ENCODE measurements at regions not wholly inside any gene's neighbourhood (a gene's known extent, or its start where the extent isn't known, plus 50 kb on each side); places are given as distances from the start of the nearest gene placed in this dataset.
"Not testable (repeated sequence)": the region's sequence is repeated elsewhere in the genome, so short reads cannot be mapped to it uniquely, and the experiment has no call there.

GRCh38 chr20:53792946-53793536 is 199.4 kb upstream of the ZNF217 start:
- DNase-seq = peak; percentile 12

GRCh38 chr20:53789989-53790675 is 196.5 kb upstream of the ZNF217 start:
- no peak for DNase-seq

GRCh38 chr20:53788253-53789022 is 194.8 kb upstream of the ZNF217 start:
- no peak for DNase-seq

GRCh38 chr20:53787491-53787931 is 193.9 kb upstream of the ZNF217 start:
- DNase-seq = not testable (repeated sequence)

GRCh38 chr20:53786445-53787267 is 193.0 kb upstream of the ZNF217 start:
- DNase-seq = no peak

GRCh38 chr20:53786071-53786444 is 192.4 kb upstream of the ZNF217 start:
- no peak for DNase-seq

- DNase-seq = no peak
Observed at GRCh38 chr20:53785320-53785719, 191.7 kb upstream of the ZNF217 start.

- DNase-seq = no peak
Observed at GRCh38 chr20:53783768-53784167, 190.1 kb upstream of the ZNF217 start.

GRCh38 chr20:53782612-53783246 is 189.1 kb upstream of the ZNF217 start:
- no peak for DNase-seq

- DNase-seq = no peak
Observed at GRCh38 chr20:53779822-53780221, 186.2 kb upstream of the ZNF217 start.

- no peak for DNase-seq
Observed at GRCh38 chr20:53778736-53779135, 185.1 kb upstream of the ZNF217 start.

GRCh38 chr20:53778041-53778516 is 184.4 kb upstream of the ZNF217 start:
- DNase-seq = no peak

GRCh38 chr20:53777402-53777801 is 183.8 kb upstream of the ZNF217 start:
- not testable (repeated sequence) for DNase-seq

GRCh38 chr20:53776858-53777257 is 183.2 kb upstream of the ZNF217 start:
- no peak for DNase-seq

- DNase-seq = no peak
Observed at GRCh38 chr20:53774461-53775203, 181.0 kb upstream of the ZNF217 start.

GRCh38 chr20:53773792-53774401 is 180.3 kb upstream of the ZNF217 start:
- DNase-seq = no peak

- not testable (repeated sequence) for DNase-seq
Observed at GRCh38 chr20:53773066-53773791, 179.6 kb upstream of the ZNF217 start.

- DNase-seq = no peak
Observed at GRCh38 chr20:53769041-53769440, 175.4 kb upstream of the ZNF217 start.

- DNase-seq = no peak
Observed at GRCh38 chr20:53768329-53768728, 174.7 kb upstream of the ZNF217 start.

GRCh38 chr20:53767206-53767930 is 173.7 kb upstream of the ZNF217 start:
- no peak for DNase-seq
